ENCODE measurements at regions not wholly inside any gene's neighbourhood (a gene's known extent, or its start where the extent isn't known, plus 50 kb on each side); places are given as distances from the start of the nearest gene placed in this dataset.

DNA sequence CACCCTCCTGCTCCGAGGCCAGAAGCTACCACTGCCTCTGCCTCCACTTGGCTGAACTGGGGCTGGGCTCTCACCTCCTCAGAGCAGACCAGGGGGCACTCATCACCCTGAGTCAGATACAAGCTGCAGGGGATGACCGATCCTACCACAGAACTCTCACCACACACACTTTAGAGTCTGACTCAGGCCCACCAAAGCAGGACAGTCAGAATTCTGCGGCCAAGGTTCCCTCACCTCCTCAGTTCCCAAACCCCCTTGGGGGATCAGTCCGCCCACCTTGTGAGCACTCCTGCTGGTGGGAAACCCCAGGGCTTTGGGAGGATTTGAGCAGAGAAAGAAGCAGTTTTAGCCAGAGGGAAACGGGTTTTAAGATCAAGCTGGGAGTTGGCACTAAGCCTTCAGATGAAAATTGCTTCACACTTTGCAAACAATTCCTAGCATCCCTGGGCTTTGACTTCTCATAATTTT is 587.8 kb upstream of the JAG1 start:
- 68 to 69% methylated on average over 2 of the region's 5 CpGs for WGBS, 2 donors (ENCODE audit: low coverage in 1 of 2)
- peak; percentile 36 for ATAC-seq
- H3K27ac ChIP-seq, result no peak overlapping the region

GRCh38 chr20:11266571-11266970 is 592.8 kb upstream of the JAG1 start:
- ATAC-seq, result no peak
- 57 to 71% methylated on average over 3 of the region's 3 CpGs for WGBS, 2 donors (ENCODE audit: low coverage in 1 of 2)
- no peak overlapping the region for H3K27ac ChIP-seq

More for the DNA sequence above, 587.8 kb upstream of the JAG1 start:
- H3K9me3 ChIP-seq, result peaks cover 0 to 4% (median 0%) of the 10 kb centered on the region in 3 donors
- TF ChIP-seq POLR2A (IDR thresholded peaks at IDR 0.05) (no peak), EP300 (IDR thresholded peaks at IDR 0.05) (no peak), POLR2AphosphoS5 (IDR thresholded peaks at IDR 0.05) (no peak), CTCF (IDR thresholded peaks at IDR 0.05) (no peak)
- no peak overlapping the region for H3K4me3 ChIP-seq
- H3K4me1 ChIP-seq, result no peaks in the 10 kb centered on the region
- H3K36me3 ChIP-seq, result no peaks in the 10 kb centered on the region
- H3K27me3 ChIP-seq, result no peaks in the 10 kb centered on the region

GRCh38 chr20:11267131-11267761 is 593.4 kb upstream of the JAG1 start:
- Histone ChIP-seq H3K27me3 (no peaks in the 10 kb centered on the region), H3K9me3 (no peaks in the 10 kb centered on the region), H3K27ac (peak overlapping the region in 2 of 4 donors; percentile 9 to 47), H3K4me3 (no peak overlapping the region), H3K36me3 (no peaks in the 10 kb centered on the region), H3K4me1 (peaks cover 0 to 7% (median 2%) of the 10 kb centered on the region in 3 donors)
- peak; percentile 58 for ATAC-seq
- TF ChIP-seq POLR2A (IDR thresholded peaks at IDR 0.05) (no peak), POLR2AphosphoS5 (IDR thresholded peaks at IDR 0.05) (no peak), CTCF (IDR thresholded peaks at IDR 0.05) (no peak), EP300 (IDR thresholded peaks at IDR 0.05) (no peak)
- WGBS, 2 donors (ENCODE audit: low coverage in 1 of 2), result 0 to 50% methylated on average over 2 to 4 of the region's 5 CpGs

More at GRCh38 chr20:11266571-11266970, 592.8 kb upstream of the JAG1 start:
- Histone ChIP-seq H3K4me1 (peaks cover 0 to 7% (median 2%) of the 10 kb centered on the region in 3 donors), H3K9me3 (no peaks in the 10 kb centered on the region), H3K4me3 (no peak overlapping the region), H3K27me3 (no peaks in the 10 kb centered on the region), H3K36me3 (no peaks in the 10 kb centered on the region)
- no peak for TF ChIP-seq CTCF (IDR thresholded peaks at IDR 0.05)
- TF ChIP-seq POLR2AphosphoS5 (IDR thresholded peaks at IDR 0.05), result no peak
- TF ChIP-seq POLR2A (IDR thresholded peaks at IDR 0.05), result no peak

DNA sequence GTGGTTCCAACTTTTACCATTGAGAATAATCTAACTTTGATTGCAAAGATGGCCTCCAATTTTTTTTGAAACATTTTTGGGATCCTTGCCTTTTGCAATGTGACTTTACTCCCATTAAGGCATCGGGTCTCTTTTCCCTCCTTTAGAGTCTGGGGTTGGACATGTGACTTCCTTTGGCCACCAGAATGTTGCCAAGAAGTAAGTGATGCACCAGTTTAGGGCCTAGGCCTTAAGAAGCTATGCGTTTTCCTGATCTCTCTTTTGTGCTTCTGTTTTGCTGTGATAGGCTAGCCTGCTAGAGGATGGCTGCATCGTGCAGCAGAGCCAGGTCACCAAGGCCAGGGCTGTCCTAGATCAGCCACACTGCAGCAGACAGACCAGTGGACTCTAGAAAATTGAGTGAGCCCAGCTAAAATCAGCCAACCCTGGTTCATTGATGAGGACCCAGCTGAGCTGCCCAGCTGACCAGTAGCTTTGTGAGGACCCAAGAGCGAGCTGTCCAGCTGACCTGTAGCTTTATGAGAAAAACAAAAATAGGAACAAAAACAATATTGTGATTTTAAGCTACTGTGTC is 594.0 kb upstream of the JAG1 start:
- H3K27ac ChIP-seq, result peak overlapping the region in 1 of 4 donors; percentile 47
- whole genome bisulfite sequencing, 2 donors (ENCODE audit: low coverage in 1 of 2), result 55 to 58% methylated on average over 2 to 4 of the region's 4 CpGs

More for the DNA sequence above, 594.0 kb upstream of the JAG1 start:
- Histone ChIP-seq H3K36me3 (no peaks in the 10 kb centered on the region), H3K4me3 (no peak overlapping the region), H3K27me3 (no peaks in the 10 kb centered on the region), H3K9me3 (no peaks in the 10 kb centered on the region), H3K4me1 (peaks cover 0 to 7% (median 2%) of the 10 kb centered on the region in 3 donors)
- TF ChIP-seq EP300 (IDR thresholded peaks at IDR 0.05), result no peak
- no peak for TF ChIP-seq POLR2AphosphoS5 (IDR thresholded peaks at IDR 0.05)
- no peak for TF ChIP-seq CTCF (IDR thresholded peaks at IDR 0.05)
- no peak for TF ChIP-seq POLR2A (IDR thresholded peaks at IDR 0.05)
- ATAC-seq, result no peak
